KOPT-K1 (cell line): ENCODE measurements at regions not wholly inside any gene's neighbourhood (a gene's known extent, or its start where the extent isn't known, plus 50 kb on each side); places are given as distances from the start of the nearest gene placed in this dataset.
"Not testable (repeated sequence)": the region's sequence is repeated elsewhere in the genome, so short reads cannot be mapped to it uniquely, and the experiment has no call there.

ENCODE experiments used
- H3K27ac ChIP-seq: fragments of 200-600 bp; sonication (generic); 2 replicates; pipeline ENCODE4 v1.5.1; 2016; ENCODE audit warnings: antibody characterized with exemption, mild to moderate bottlenecking, low read depth, low read length; ENCODE audit not compliant: poor library complexity, severe bottlenecking
- H3K36me3 ChIP-seq: fragments of 200-600 bp; sonication (generic); 2 replicates; pipeline ENCODE4 v1.5.1; 2017; ENCODE audit warnings: antibody characterized with exemption, mild to moderate bottlenecking, low read length, moderate library complexity; ENCODE audit not compliant: insufficient read depth
- H3K9me3 ChIP-seq: fragments of 200-600 bp; sonication (generic); 2 replicates; pipeline ENCODE4 v1.5.1; 2017; ENCODE audit warnings: antibody characterized with exemption, low read length, mild to moderate bottlenecking; ENCODE audit not compliant: insufficient read depth, poor library complexity, severe bottlenecking

- not testable (repeated sequence) for H3K27ac ChIP-seq, H3K36me3 ChIP-seq, H3K9me3 ChIP-seq
Observed at GRCh38 chr7:109490607-109491006, 920.9 kb downstream of the DNAJB9 start.

- Histone ChIP-seq H3K27ac (no peak overlapping the region), H3K9me3 (no peaks in the 10 kb centered on the region), H3K36me3 (no peaks in the 10 kb centered on the region)
Observed at GRCh38 chr7:109497053-109497452, 927.4 kb downstream of the DNAJB9 start.

- H3K9me3 ChIP-seq: no peaks in the 10 kb centered on the region
- H3K36me3 ChIP-seq: no peaks in the 10 kb centered on the region
- no peak overlapping the region for H3K27ac ChIP-seq
Observed at GRCh38 chr7:109498131-109498530, 928.5 kb downstream of the DNAJB9 start.

GRCh38 chr7:109503421-109503820 is 933.7 kb downstream of the DNAJB9 start:
- no peaks in the 10 kb centered on the region for H3K36me3 ChIP-seq
- H3K9me3 ChIP-seq: no peaks in the 10 kb centered on the region
- no peak overlapping the region for H3K27ac ChIP-seq

GRCh38 chr7:109522585-109522984 is 952.9 kb downstream of the DNAJB9 start:
- H3K27ac ChIP-seq: no peak overlapping the region
- H3K36me3 ChIP-seq: no peaks in the 10 kb centered on the region
- no peaks in the 10 kb centered on the region for H3K9me3 ChIP-seq

GRCh38 chr7:109527833-109528232 is 958.2 kb downstream of the DNAJB9 start:
- no peaks in the 10 kb centered on the region for H3K9me3 ChIP-seq
- no peaks in the 10 kb centered on the region for H3K36me3 ChIP-seq
- H3K27ac ChIP-seq: no peak overlapping the region

- H3K9me3 ChIP-seq: no peaks in the 10 kb centered on the region
- no peaks in the 10 kb centered on the region for H3K36me3 ChIP-seq
- H3K27ac ChIP-seq: no peak overlapping the region
Observed at GRCh38 chr7:109529712-109530111, 960.0 kb downstream of the DNAJB9 start.

GRCh38 chr7:109532262-109532992 is 962.8 kb downstream of the DNAJB9 start:
- H3K9me3 ChIP-seq: no peaks in the 10 kb centered on the region
- H3K36me3 ChIP-seq: no peaks in the 10 kb centered on the region
- no peak overlapping the region for H3K27ac ChIP-seq

- no peaks in the 10 kb centered on the region for H3K36me3 ChIP-seq
- no peaks in the 10 kb centered on the region for H3K9me3 ChIP-seq
- no peak overlapping the region for H3K27ac ChIP-seq
Observed at GRCh38 chr7:109545686-109546085, 976.0 kb downstream of the DNAJB9 start.

- Histone ChIP-seq H3K27ac (no peak overlapping the region), H3K9me3 (no peaks in the 10 kb centered on the region), H3K36me3 (no peaks in the 10 kb centered on the region)
Observed at GRCh38 chr7:109549471-109550193, 980.0 kb downstream of the DNAJB9 start.

GRCh38 chr7:109552017-109552416 is 982.3 kb downstream of the DNAJB9 start:
- Histone ChIP-seq H3K27ac (no peak overlapping the region), H3K36me3 (no peaks in the 10 kb centered on the region), H3K9me3 (no peaks in the 10 kb centered on the region)

- H3K36me3 ChIP-seq: no peaks in the 10 kb centered on the region
- no peak overlapping the region for H3K27ac ChIP-seq
- no peaks in the 10 kb centered on the region for H3K9me3 ChIP-seq
Observed at GRCh38 chr7:109577265-109577664, 1007.6 kb downstream of the DNAJB9 start.

GRCh38 chr7:109579901-109580300 is 1010.2 kb downstream of the DNAJB9 start:
- Histone ChIP-seq H3K27ac (no peak overlapping the region), H3K9me3 (peaks cover 8% of the 10 kb centered on the region), H3K36me3 (no peaks in the 10 kb centered on the region)

- no peak overlapping the region for H3K27ac ChIP-seq
- peaks cover 8% of the 10 kb centered on the region for H3K9me3 ChIP-seq
- no peaks in the 10 kb centered on the region for H3K36me3 ChIP-seq
Observed at GRCh38 chr7:109582211-109582610, 1012.5 kb downstream of the DNAJB9 start.

GRCh38 chr7:109596948-109597347 is 1027.3 kb downstream of the DNAJB9 start:
- not testable (repeated sequence) for H3K36me3 ChIP-seq, H3K9me3 ChIP-seq, H3K27ac ChIP-seq

- Histone ChIP-seq H3K27ac (no peak overlapping the region), H3K9me3 (no peaks in the 10 kb centered on the region), H3K36me3 (no peaks in the 10 kb centered on the region)
Observed at GRCh38 chr7:109611656-109612055, 1042.0 kb downstream of the DNAJB9 start.
